GM23338 (cell line): ENCODE measurements at regions not wholly inside any gene's neighbourhood (a gene's known extent, or its start where the extent isn't known, plus 50 kb on each side); places are given as distances from the start of the nearest gene placed in this dataset.

Source experiments
- ATAC-seq: fragments of 200-7000 bp; cut with Tn5 transposase; 3 replicates; pipeline ENCODE4 v1.9.1; 2020
- DNase-seq: peaks from one replicate; pipeline ENCODE4 v3.0.0-alpha.2; 2015; ENCODE audit warnings: low spot score
- H2AFZ ChIP-seq: fragments of 200-600 bp; sonication (generic); 2 replicates; pipeline ENCODE4 v1.8.0; 2016; ENCODE audit warnings: antibody characterized with exemption, mild to moderate bottlenecking, moderate library complexity
- H3F3A ChIP-seq: fragments of 200-600 bp; sonication (generic); replicated peaks from 2 replicates; pipeline ENCODE4 v1.8.0; 2017; ENCODE audit warnings: antibody characterized with exemption, mixed run types, low read depth
- H3K27ac ChIP-seq: fragments of 200-600 bp; sonication (generic); 2 replicates; pipeline ENCODE4 v1.6.1; 2016; ENCODE audit warnings: low read depth
- H3K27me3 ChIP-seq: fragments of 200-600 bp; sonication (generic); 2 replicates; pipeline ENCODE4 v1.8.0; 2016; ENCODE audit warnings: mild to moderate bottlenecking, mixed run types, moderate library complexity; ENCODE audit not compliant: insufficient read depth
- H3K36me3 ChIP-seq: fragments of 200-600 bp; sonication (generic); 2 replicates; pipeline ENCODE4 v1.8.0; 2016; ENCODE audit warnings: mild to moderate bottlenecking; ENCODE audit not compliant: insufficient read depth
- H3K4me1 ChIP-seq: fragments of 200-600 bp; sonication (generic); 2 replicates; pipeline ENCODE4 v1.8.0; 2016; ENCODE audit warnings: mild to moderate bottlenecking, moderate library complexity; ENCODE audit not compliant: insufficient read depth
- H3K4me2 ChIP-seq: fragments of 200-600 bp; sonication (generic); 2 replicates; pipeline ENCODE4 v1.7.1; 2017; ENCODE audit warnings: mixed run types
- H3K4me3 ChIP-seq: fragments of 200-600 bp; sonication (generic); 2 replicates; pipeline ENCODE4 v1.6.1; 2016; ENCODE audit warnings: mixed run types
- H3K79me2 ChIP-seq: fragments of 200-600 bp; sonication (generic); replicated peaks from 2 replicates; pipeline ENCODE4 v1.8.0; 2017; ENCODE audit warnings: mild to moderate bottlenecking; ENCODE audit not compliant: insufficient read depth
- H3K9me2 ChIP-seq: fragments of 200-600 bp; sonication (generic); 2 replicates; pipeline ENCODE4 v1.8.0; 2017; ENCODE audit not compliant: insufficient read depth
- H4K20me1 ChIP-seq: fragments of 200-600 bp; sonication (generic); replicated peaks from 2 replicates; pipeline ENCODE4 v1.8.0; 2017; ENCODE audit warnings: mild to moderate bottlenecking; ENCODE audit not compliant: insufficient read depth
- H3K27ac Mint-ChIP-seq: 2 replicates; pipeline ENCODE4 v1.8.0; 2020; ENCODE audit warnings: inconsistent platforms, mild to moderate bottlenecking, moderate library complexity, mixed read lengths
- H3K27me3 Mint-ChIP-seq: 3 replicates; pipeline ENCODE4 v1.8.0; 2022; ENCODE audit warnings: low read depth, mild to moderate bottlenecking, moderate library complexity, mixed read lengths, inconsistent platforms; ENCODE audit not compliant: insufficient read depth, poor library complexity
- H3K36me3 Mint-ChIP-seq: 3 replicates; pipeline ENCODE4 v1.8.0; 2021; ENCODE audit warnings: low read depth, mild to moderate bottlenecking, inconsistent platforms, moderate library complexity, mixed read lengths
- H3K4me1 Mint-ChIP-seq: 3 replicates; pipeline ENCODE4 v1.8.0; 2020; ENCODE audit warnings: mild to moderate bottlenecking, inconsistent platforms, mixed read lengths
- H3K4me3 Mint-ChIP-seq: 3 replicates; pipeline ENCODE4 v1.8.0; 2021; ENCODE audit warnings: moderate library complexity, mild to moderate bottlenecking, inconsistent platforms, mixed read lengths
- H3K9me3 Mint-ChIP-seq: 3 replicates; pipeline ENCODE4 v1.8.0; 2020; ENCODE audit warnings: moderate library complexity, mild to moderate bottlenecking, inconsistent platforms, mixed read lengths
- CREB1 ChIP-seq: fragments of 250-450 bp; sonication (Bioruptor Pico); IDR thresholded peaks from 2 replicates; pipeline ENCODE4 v1.5.0; 2020; ENCODE audit warnings: low read depth, mild to moderate bottlenecking, moderate library complexity
- ETS1 ChIP-seq: IDR thresholded peaks from 2 replicates; pipeline ENCODE4 v1.6.1; 2016; ENCODE audit warnings: antibody characterized with exemption
- EZH2 ChIP-seq: fragments of 200-600 bp; sonication (generic); IDR thresholded peaks from one replicate; pipeline ENCODE4 v1.8.0; 2017; ENCODE audit warnings: antibody characterized with exemption, mild to moderate bottlenecking, low read depth; ENCODE audit not compliant: unreplicated experiment
- JUNB ChIP-seq: IDR thresholded peaks from one replicate; pipeline ENCODE4 v1.6.1; 2016; ENCODE audit warnings: antibody characterized with exemption; ENCODE audit not compliant: unreplicated experiment
- NANOG ChIP-seq: IDR thresholded peaks from 2 replicates; pipeline ENCODE4 v1.6.1; 2016; ENCODE audit warnings: antibody characterized with exemption, borderline replicate concordance
- POLR2AphosphoS5 ChIP-seq: IDR thresholded peaks from 2 replicates; pipeline ENCODE4 v1.6.1; 2016; ENCODE audit warnings: antibody characterized with exemption, low read depth
- REST ChIP-seq: IDR thresholded peaks from one replicate; pipeline ENCODE4 v1.6.1; 2018; ENCODE audit warnings: antibody characterized with exemption; ENCODE audit not compliant: unreplicated experiment
- STAT1 ChIP-seq: IDR thresholded peaks from one replicate; pipeline ENCODE4 v1.6.1; 2016; ENCODE audit warnings: antibody characterized with exemption; ENCODE audit not compliant: unreplicated experiment
- ZNF114 ChIP-seq: fragments of 250-450 bp; sonication (Bioruptor Pico); IDR thresholded peaks from 2 replicates; pipeline ENCODE4 v1.5.0; 2020; ENCODE audit warnings: mild to moderate bottlenecking, moderate library complexity
- ZNF462 ChIP-seq: fragments of 250-450 bp; sonication (Bioruptor Pico); IDR thresholded peaks from 2 replicates; pipeline ENCODE4 v1.5.0; 2020; ENCODE audit warnings: mild to moderate bottlenecking, moderate library complexity

DNA sequence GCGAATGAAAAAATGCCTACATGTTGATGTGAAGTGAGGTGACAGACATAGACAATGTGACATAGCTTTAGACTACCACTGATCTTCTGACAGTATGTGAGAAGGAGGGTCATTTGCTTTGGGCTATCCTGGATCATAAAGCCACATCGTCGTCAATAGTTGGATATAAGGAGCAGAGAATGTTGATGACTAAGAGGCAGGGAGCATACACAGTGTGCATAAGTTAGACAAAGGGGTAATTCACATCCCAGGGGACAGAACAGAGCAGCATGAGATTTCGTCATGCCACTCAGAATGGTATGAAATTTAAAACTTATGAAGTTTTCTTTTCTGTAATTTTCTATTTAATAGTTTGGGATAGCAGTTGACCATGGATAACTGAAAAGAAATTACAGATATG lies 403.2 kb downstream of the DSC3 start:
- ATAC-seq: no peak
- Histone ChIP-seq H4K20me1 (no peaks in the 10 kb centered on the region), H3K79me2 (no peaks in the 10 kb centered on the region), H3K36me3 (no peaks in the 10 kb centered on the region; the same call in 1 of the 2 replicates), H3K4me3 (no peak overlapping the region), H2AFZ (no peak overlapping the region), H3F3A (no peaks in the 10 kb centered on the region), H3K9me2 (peaks cover 4% of the 10 kb centered on the region; the same call in 1 of the 2 replicates), H3K4me2 (no peak overlapping the region), H3K4me1 (no peaks in the 10 kb centered on the region), H3K27me3 (no peaks in the 10 kb centered on the region), H3K27ac (no peak overlapping the region)
- peaks cover 7% of the 10 kb centered on the region for H3K9me3 Mint-ChIP-seq
- no peak for DNase-seq
- H3K4me3 Mint-ChIP-seq: no peak overlapping the region
- H3K36me3 Mint-ChIP-seq: peaks cover 11% of the 10 kb centered on the region; the same call in 2 of the 3 replicates
- no peak overlapping the region for H3K27ac Mint-ChIP-seq
- no peaks in the 10 kb centered on the region for H3K27me3 Mint-ChIP-seq
- TF ChIP-seq CREB1 (CRISPR knock-in tag) (no peak), STAT1 (no peak), ETS1 (no peak)
- H3K4me1 Mint-ChIP-seq: no peaks in the 10 kb centered on the region

DNA sequence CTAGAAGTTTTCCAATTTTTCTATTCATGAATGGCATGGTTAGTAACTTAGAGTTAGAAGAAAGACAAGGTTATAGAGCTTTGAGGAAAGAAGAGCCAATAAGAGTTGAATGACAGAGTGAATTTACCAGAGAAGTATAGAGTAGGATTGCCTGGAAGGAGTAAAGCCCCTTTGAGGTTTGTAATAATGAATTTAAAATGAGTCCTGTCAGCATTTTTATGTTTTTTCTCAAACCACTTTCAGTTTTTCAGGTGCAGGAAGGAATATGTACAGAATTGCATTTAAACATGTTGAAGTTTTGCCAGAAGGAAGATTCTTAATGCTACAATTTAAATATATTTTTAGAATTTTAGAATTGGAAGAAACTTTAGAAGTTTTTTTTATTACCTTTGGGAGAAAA lies 408.3 kb downstream of the DSC3 start:
- Histone ChIP-seq H3K9me2 (peaks cover 16% of the 10 kb centered on the region; the same call in 1 of the 2 replicates), H3K27ac (no peak overlapping the region), H3K79me2 (no peaks in the 10 kb centered on the region), H4K20me1 (no peaks in the 10 kb centered on the region), H3K4me3 (no peak overlapping the region), H3K36me3 (peaks cover 5% of the 10 kb centered on the region), H3K27me3 (no peaks in the 10 kb centered on the region; the same call in 1 of the 2 replicates), H2AFZ (no peak overlapping the region), H3K4me1 (peaks cover 15% of the 10 kb centered on the region), H3K4me2 (no peak overlapping the region), H3F3A (peaks cover 10% of the 10 kb centered on the region; the same call in 1 of the 2 replicates)
- Mint-ChIP-seq H3K27me3 (peaks cover 5% of the 10 kb centered on the region), H3K27ac (no peak overlapping the region), H3K36me3 (peaks cover 46% of the 10 kb centered on the region), H3K9me3 (peaks cover 40% of the 10 kb centered on the region), H3K4me1 (peaks cover 18% of the 10 kb centered on the region), H3K4me3 (no peak overlapping the region)
- no peak for DNase-seq
- ATAC-seq: no peak
- TF ChIP-seq CREB1 (CRISPR knock-in tag) (no peak), ETS1 (no peak), NANOG (no peak), STAT1 (no peak), REST (no peak), EZH2 (no peak), ZNF114 (CRISPR knock-in tag) (no peak), ZNF462 (CRISPR knock-in tag) (no peak), JUNB (no peak), POLR2AphosphoS5 (no peak)
